ENCODE measurements at regions not wholly inside any gene's neighbourhood (a gene's known extent, or its start where the extent isn't known, plus 50 kb on each side); places are given as distances from the start of the nearest gene placed in this dataset.

DNA sequence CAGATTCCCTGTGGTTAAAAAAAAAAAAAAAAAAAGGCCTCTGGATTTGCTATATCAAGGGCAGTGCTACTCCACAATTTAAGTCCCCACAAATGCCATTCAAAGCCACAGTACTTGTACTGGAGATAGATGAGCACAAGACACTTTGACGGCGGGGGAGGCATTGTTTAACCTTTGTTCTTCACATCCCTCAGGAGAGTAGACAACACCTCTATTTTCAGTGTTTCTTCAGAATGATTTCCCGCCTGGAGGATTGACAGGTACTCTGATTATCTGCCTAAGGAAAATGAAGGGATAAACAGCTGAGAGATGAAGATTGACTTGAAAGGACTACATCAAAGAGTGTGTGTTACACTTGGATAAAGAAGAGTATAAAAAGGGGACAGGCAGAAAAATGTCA lies 58.7 kb downstream of the OTOL1 start:
- no peak overlapping the region for H3K4me3 ChIP-seq (replicated peaks; ENCODE audit: low read depth, low read length)
- TF ChIP-seq, protein P1, sequence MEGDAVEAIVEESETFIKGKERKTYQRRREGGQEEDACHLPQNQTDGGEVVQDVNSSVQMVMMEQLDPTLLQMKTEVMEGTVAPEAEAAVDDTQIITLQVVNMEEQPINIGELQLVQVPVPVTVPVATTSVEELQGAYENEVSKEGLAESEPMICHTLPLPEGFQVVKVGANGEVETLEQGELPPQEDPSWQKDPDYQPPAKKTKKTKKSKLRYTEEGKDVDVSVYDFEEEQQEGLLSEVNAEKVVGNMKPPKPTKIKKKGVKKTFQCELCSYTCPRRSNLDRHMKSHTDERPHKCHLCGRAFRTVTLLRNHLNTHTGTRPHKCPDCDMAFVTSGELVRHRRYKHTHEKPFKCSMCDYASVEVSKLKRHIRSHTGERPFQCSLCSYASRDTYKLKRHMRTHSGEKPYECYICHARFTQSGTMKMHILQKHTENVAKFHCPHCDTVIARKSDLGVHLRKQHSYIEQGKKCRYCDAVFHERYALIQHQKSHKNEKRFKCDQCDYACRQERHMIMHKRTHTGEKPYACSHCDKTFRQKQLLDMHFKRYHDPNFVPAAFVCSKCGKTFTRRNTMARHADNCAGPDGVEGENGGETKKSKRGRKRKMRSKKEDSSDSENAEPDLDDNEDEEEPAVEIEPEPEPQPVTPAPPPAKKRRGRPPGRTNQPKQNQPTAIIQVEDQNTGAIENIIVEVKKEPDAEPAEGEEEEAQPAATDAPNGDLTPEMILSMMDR (IDR thresholded peaks at IDR 0.05; ENCODE audit: insufficient read depth, low read length, poor library complexity, severe bottlenecking): no peak
- no peaks in the 10 kb centered on the region for H3K36me3 ChIP-seq (ENCODE audit: control insufficient read depth, insufficient read depth, low read length)
- no peak for DNase-seq (ENCODE audit: extremely low read depth, insufficient read length)
- H3K27me3 ChIP-seq (replicated peaks; ENCODE audit: control insufficient read depth, insufficient read depth, low read length): no peaks in the 10 kb centered on the region

- DNase-seq (ENCODE audit: extremely low read depth, insufficient read length): no peak
- Histone ChIP-seq H3K4me3 (replicated peaks; ENCODE audit: low read depth, low read length) (no peak overlapping the region), H3K27me3 (replicated peaks; ENCODE audit: control insufficient read depth, insufficient read depth, low read length) (no peaks in the 10 kb centered on the region), H3K36me3 (ENCODE audit: control insufficient read depth, insufficient read depth, low read length) (no peaks in the 10 kb centered on the region)
- TF ChIP-seq, protein P1 (IDR thresholded peaks at IDR 0.05; ENCODE audit: insufficient read depth, low read length, poor library complexity, severe bottlenecking): no peak
Measured at GRCh38 chr3:161556533-161556932, 59.9 kb downstream of the OTOL1 start.

- no peak overlapping the region for H3K4me3 ChIP-seq (replicated peaks; ENCODE audit: low read depth, low read length)
- no peaks in the 10 kb centered on the region for H3K36me3 ChIP-seq (ENCODE audit: control insufficient read depth, insufficient read depth, low read length)
- TF ChIP-seq, protein P1 (IDR thresholded peaks at IDR 0.05; ENCODE audit: insufficient read depth, low read length, poor library complexity, severe bottlenecking): no peak
- no peaks in the 10 kb centered on the region for H3K27me3 ChIP-seq (replicated peaks; ENCODE audit: control insufficient read depth, insufficient read depth, low read length)
- no peak for DNase-seq (ENCODE audit: extremely low read depth, insufficient read length)
Measured at GRCh38 chr3:161556941-161557340, 60.3 kb downstream of the OTOL1 start.

GRCh38 chr3:161557445-161558150 lies 61.0 kb downstream of the OTOL1 start:
- no peaks in the 10 kb centered on the region for H3K36me3 ChIP-seq (ENCODE audit: control insufficient read depth, insufficient read depth, low read length)
- TF ChIP-seq, protein P1 (IDR thresholded peaks at IDR 0.05; ENCODE audit: insufficient read depth, low read length, poor library complexity, severe bottlenecking): no peak
- DNase-seq (ENCODE audit: extremely low read depth, insufficient read length): no peak

GRCh38 chr3:161558236-161558635 lies 61.6 kb downstream of the OTOL1 start:
- Histone ChIP-seq H3K36me3 (ENCODE audit: control insufficient read depth, insufficient read depth, low read length) (no peaks in the 10 kb centered on the region), H3K4me3 (replicated peaks; ENCODE audit: low read depth, low read length) (no peak overlapping the region), H3K27me3 (replicated peaks; ENCODE audit: control insufficient read depth, insufficient read depth, low read length) (no peaks in the 10 kb centered on the region)
- TF ChIP-seq, protein P1 (IDR thresholded peaks at IDR 0.05; ENCODE audit: insufficient read depth, low read length, poor library complexity, severe bottlenecking): no peak
- DNase-seq (ENCODE audit: extremely low read depth, insufficient read length): no peak

More at GRCh38 chr3:161557445-161558150, 61.0 kb downstream of the OTOL1 start:
- H3K27me3 ChIP-seq (replicated peaks; ENCODE audit: control insufficient read depth, insufficient read depth, low read length): no peaks in the 10 kb centered on the region
- no peak overlapping the region for H3K4me3 ChIP-seq (replicated peaks; ENCODE audit: low read depth, low read length)
